ENCODE measurements at regions not wholly inside any gene's neighbourhood (a gene's known extent, or its start where the extent isn't known, plus 50 kb on each side); places are given as distances from the start of the nearest gene placed in this dataset.

DNA sequence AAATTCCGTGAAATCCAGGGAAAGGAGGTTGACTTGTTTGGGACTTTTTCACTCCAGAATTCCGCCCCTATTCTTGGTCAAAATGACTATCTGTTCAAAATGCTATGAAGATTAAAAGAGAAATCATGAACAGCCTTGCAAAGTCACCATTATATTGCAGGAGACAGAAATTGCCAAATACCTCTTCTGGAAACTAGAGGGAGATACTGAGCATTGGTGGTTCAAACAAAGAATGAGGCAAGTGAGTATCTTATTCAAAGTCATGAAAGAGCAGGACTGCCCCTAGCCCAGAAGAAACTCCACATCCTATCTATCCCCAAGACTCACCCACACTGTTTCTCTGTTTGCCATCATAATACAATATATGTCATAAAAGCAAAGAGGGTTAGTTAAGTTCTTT, 862.3 kb upstream of the POU3F3 start:
- Histone ChIP-seq H3K9me3 (peaks cover 0 to 4% (median 0%) of the 10 kb centered on the region in 8 donors), H3K27ac (no peak overlapping the region), H3K4me1 (no peaks in the 10 kb centered on the region), H3K36me3 (no peaks in the 10 kb centered on the region), H3K27me3 (replicated peaks in 1 of 7) (no peaks in the 10 kb centered on the region), H3K4me3 (no peak overlapping the region)
- intact Hi-C loops (cut with DNase I; ENCODE audit: low total_unique reads): no loop called here
- DNase-seq: no peak
- WGBS, 5 donors: 63 to 87% (median 70%) methylated on average over 2 of the region's 2 CpGs
- TF ChIP-seq POLR2AphosphoS5 (IDR thresholded peaks at IDR 0.05) (no peak), POLR2A (IDR thresholded peaks at IDR 0.05) (no peak)
- TF ChIP-seq, protein P1, sequence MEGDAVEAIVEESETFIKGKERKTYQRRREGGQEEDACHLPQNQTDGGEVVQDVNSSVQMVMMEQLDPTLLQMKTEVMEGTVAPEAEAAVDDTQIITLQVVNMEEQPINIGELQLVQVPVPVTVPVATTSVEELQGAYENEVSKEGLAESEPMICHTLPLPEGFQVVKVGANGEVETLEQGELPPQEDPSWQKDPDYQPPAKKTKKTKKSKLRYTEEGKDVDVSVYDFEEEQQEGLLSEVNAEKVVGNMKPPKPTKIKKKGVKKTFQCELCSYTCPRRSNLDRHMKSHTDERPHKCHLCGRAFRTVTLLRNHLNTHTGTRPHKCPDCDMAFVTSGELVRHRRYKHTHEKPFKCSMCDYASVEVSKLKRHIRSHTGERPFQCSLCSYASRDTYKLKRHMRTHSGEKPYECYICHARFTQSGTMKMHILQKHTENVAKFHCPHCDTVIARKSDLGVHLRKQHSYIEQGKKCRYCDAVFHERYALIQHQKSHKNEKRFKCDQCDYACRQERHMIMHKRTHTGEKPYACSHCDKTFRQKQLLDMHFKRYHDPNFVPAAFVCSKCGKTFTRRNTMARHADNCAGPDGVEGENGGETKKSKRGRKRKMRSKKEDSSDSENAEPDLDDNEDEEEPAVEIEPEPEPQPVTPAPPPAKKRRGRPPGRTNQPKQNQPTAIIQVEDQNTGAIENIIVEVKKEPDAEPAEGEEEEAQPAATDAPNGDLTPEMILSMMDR (IDR thresholded peaks at IDR 0.05 in 8 of 11, conservative IDR thresholded peaks at IDR 0.05 in 3 of 11): no peak

DNA sequence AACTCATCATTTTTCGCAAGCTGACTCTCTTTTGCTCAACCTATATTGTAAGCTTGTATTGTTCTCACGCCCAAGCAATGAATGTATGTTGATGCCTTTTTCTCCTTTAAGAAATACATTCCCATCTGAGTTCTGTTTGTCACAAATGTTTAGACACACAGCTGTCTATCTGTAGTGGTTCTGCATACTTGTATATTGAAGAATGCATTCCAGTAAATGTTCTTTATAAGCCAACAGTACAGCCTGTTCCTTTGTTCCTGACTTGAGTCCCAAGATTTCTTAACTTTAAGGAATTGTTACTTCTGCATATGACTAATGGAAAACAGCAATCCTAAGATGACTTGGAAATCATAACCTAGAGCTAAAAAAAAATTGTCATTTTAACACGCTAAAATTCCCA, 849.1 kb upstream of the POU3F3 start:
- intact Hi-C loops (cut with DNase I; ENCODE audit: low total_unique reads): no loop called here
- TF ChIP-seq POLR2AphosphoS5 (IDR thresholded peaks at IDR 0.05): no peak
- TF ChIP-seq, protein P1 (IDR thresholded peaks at IDR 0.05 in 8 of 11, conservative IDR thresholded peaks at IDR 0.05 in 3 of 11): no peak
- no peak for TF ChIP-seq POLR2A (IDR thresholded peaks at IDR 0.05)
- H3K27ac ChIP-seq: no peak overlapping the region
- no peaks in the 10 kb centered on the region for H3K4me1 ChIP-seq
- no peak overlapping the region for H3K4me3 ChIP-seq
- 86 to 94% (median 90%) methylated on average over 3 of the region's 3 CpGs for WGBS, 5 donors
- DNase-seq: no peak
- H3K9me3 ChIP-seq: peaks cover 0 to 12% (median 0%) of the 10 kb centered on the region in 8 donors
- no peaks in the 10 kb centered on the region for H3K27me3 ChIP-seq (replicated peaks in 1 of 7)
- no peaks in the 10 kb centered on the region for H3K36me3 ChIP-seq

DNA sequence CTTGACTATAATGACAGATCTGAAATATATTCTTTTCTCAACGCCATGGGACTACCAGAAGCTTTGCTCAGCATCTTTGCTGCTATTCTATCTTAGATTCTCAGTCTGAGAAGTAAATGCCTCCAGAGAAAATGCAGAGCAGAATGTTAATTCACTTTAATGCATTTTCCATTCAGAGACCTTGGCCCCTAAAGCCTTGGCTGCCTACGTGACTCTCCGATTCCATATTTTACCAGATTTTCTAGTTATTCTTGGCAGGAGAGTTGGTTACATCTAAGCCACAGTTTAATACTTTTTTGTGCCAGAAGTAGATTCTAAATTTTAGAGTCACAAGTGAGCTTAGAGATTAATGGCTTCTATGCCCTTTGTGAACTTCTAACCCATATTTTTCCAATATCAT, 837.1 kb upstream of the POU3F3 start:
- Histone ChIP-seq H3K4me3 (no peak overlapping the region), H3K4me1 (no peaks in the 10 kb centered on the region), H3K27me3 (replicated peaks in 1 of 7) (no peaks in the 10 kb centered on the region), H3K9me3 (peaks cover 0 to 22% (median 0%) of the 10 kb centered on the region in 8 donors), H3K27ac (no peak overlapping the region), H3K36me3 (no peaks in the 10 kb centered on the region)
- no peak for DNase-seq
- WGBS, 5 donors: 77 to 89% (median 82%) methylated on average over 3 of the region's 3 CpGs
- intact Hi-C loops (cut with DNase I; ENCODE audit: low total_unique reads): no loop called here
- TF ChIP-seq, protein P1 (IDR thresholded peaks at IDR 0.05 in 8 of 11, conservative IDR thresholded peaks at IDR 0.05 in 3 of 11): no peak

DNA sequence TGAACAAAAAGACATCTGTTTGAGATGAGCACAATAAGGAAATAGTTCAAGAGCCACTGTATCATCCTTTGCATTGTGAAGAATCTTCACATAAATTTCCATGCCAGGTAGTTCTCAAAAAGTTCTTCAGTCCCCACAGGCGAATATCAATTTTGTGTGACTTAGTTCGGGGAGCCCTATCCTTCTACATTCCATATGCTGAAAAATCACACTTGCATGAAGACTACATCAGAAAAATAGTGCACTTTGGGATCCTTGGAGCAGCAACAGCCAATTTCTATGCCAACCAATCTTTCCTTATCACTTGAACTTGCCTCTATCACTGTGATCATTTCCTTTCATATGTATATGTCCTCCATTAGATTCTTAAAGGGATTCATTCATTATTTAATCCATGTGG, 830.6 kb upstream of the POU3F3 start:
- intact Hi-C loops (cut with DNase I; ENCODE audit: low total_unique reads): no loop called here

More for the DNA sequence above, 830.6 kb upstream of the POU3F3 start:
- Histone ChIP-seq H3K27me3 (replicated peaks in 1 of 7) (no peaks in the 10 kb centered on the region), H3K4me3 (no peak overlapping the region), H3K36me3 (no peaks in the 10 kb centered on the region), H3K9me3 (no peaks in the 10 kb centered on the region), H3K27ac (no peak overlapping the region), H3K4me1 (no peaks in the 10 kb centered on the region)
- WGBS, 5 donors: 66 to 91% (median 84%) methylated on average over 2 of the region's 2 CpGs
- TF ChIP-seq POLR2AphosphoS5 (IDR thresholded peaks at IDR 0.05) (no peak), POLR2A (IDR thresholded peaks at IDR 0.05) (no peak)
- TF ChIP-seq, protein P1 (IDR thresholded peaks at IDR 0.05 in 8 of 11, conservative IDR thresholded peaks at IDR 0.05 in 3 of 11): no peak
- DNase-seq: no peak

All from spleen (tissue), 11 donors.